H1 (cell line): ENCODE measurements at regions not wholly inside any gene's neighbourhood (a gene's known extent, or its start where the extent isn't known, plus 50 kb on each side); places are given as distances from the start of the nearest gene placed in this dataset.

Experiments
- CTCF ChIA-PET: fragments of 300-600 bp; sonication (Branson Sonifier 250); formaldehyde crosslinking; loops from one replicate; lab custom pipeline; 2021; ENCODE audit not compliant: partially characterized antibody; lab: Charles Lee
- POLR2A ChIA-PET: fragments of 300-600 bp; sonication (Branson Sonifier 250); formaldehyde crosslinking; loops from one replicate; lab custom pipeline; 2021; ENCODE audit warnings: inconsistent platforms; ENCODE audit not compliant: partially characterized antibody; lab: Charles Lee
- DNase-seq, 2 experiments: peaks; one replicate each; pipeline versions ENCODE4 v3.0.0 to v3.0.0-alpha.2; 2010 to 2022; ENCODE audit warnings: low spot score in 2 of 2, low read depth in 1 of 2, mixed read lengths in 1 of 2
- FAIRE-seq: peaks from 2 replicates; lab custom pipeline; 2011; peaks lifted over from hg19 to GRCh38; lab: Jason Lieb, UNC
- H2AFZ ChIP-seq: 2 replicates; pipeline ENCODE4 v1.8.1; 2012; ENCODE audit warnings: low read length, inconsistent platforms
- H2AK5ac ChIP-seq: 2 replicates; pipeline ENCODE4 v1.6.1; 2013; ENCODE audit warnings: low read depth, low read length
- H2BK120ac ChIP-seq: replicated peaks from 2 replicates; pipeline ENCODE3; 2013; ENCODE audit warnings: low read depth, low read length, inconsistent platforms
- H2BK12ac ChIP-seq: 2 replicates; pipeline ENCODE4 v1.6.1; 2013; ENCODE audit warnings: low read depth, low read length
- H2BK15ac ChIP-seq: 2 replicates; pipeline ENCODE4 v1.6.1; 2013; ENCODE audit warnings: low read length
- H2BK20ac ChIP-seq: 2 replicates; pipeline ENCODE4 v1.6.1; 2013; ENCODE audit warnings: low read length
- H2BK5ac ChIP-seq: 2 replicates; pipeline ENCODE4 v1.6.1; 2013; ENCODE audit warnings: low read depth, low read length
- H3K14ac ChIP-seq: 2 replicates; pipeline ENCODE4 v1.6.1; 2013; ENCODE audit warnings: inconsistent platforms; ENCODE audit not compliant: insufficient read length
- H3K18ac ChIP-seq: 2 replicates; pipeline ENCODE4 v1.6.1; 2013; ENCODE audit warnings: low read length; ENCODE audit errors: extremely low read depth
- H3K23ac ChIP-seq: 2 replicates; pipeline ENCODE4 v1.6.1; 2013; ENCODE audit warnings: inconsistent platforms; ENCODE audit not compliant: insufficient read length
- H3K23me2 ChIP-seq: 2 replicates; pipeline ENCODE4 v1.6.1; 2013; ENCODE audit warnings: low read depth, low read length
- H3K27ac ChIP-seq: 2 replicates; pipeline ENCODE4 v1.6.1; 2011; ENCODE audit warnings: low read depth, low read length, inconsistent platforms
- H3K27me3 ChIP-seq, 4 experiments: replicated peaks in 1 of 4; 1 replicate in 1 of 4; 2 replicates in 3 of 4; pipeline versions ENCODE4 v1.6.1 to v1.8.1; 2011 to 2013; ENCODE audit warnings: low read length in 3 of 4, mild to moderate bottlenecking in 3 of 4, inconsistent platforms in 2 of 4, mixed read lengths in 2 of 4, moderate library complexity in 1 of 4; ENCODE audit not compliant: control insufficient read depth in 3 of 4, insufficient read depth in 3 of 4; ENCODE audit errors: extremely low read depth in 1 of 4
- H3K36me3 ChIP-seq, 4 experiments: 2 replicates each; pipeline versions ENCODE4 v1.6.1 to v1.8.1; 2011 to 2013; ENCODE audit warnings: mild to moderate bottlenecking in 4 of 4, low read length in 3 of 4, moderate library complexity in 2 of 4, control low read depth in 1 of 4, inconsistent platforms in 1 of 4; ENCODE audit not compliant: insufficient read depth in 4 of 4, control insufficient read depth in 2 of 4
- H3K4ac ChIP-seq: replicated peaks from 2 replicates; pipeline ENCODE3; 2013; ENCODE audit warnings: low read length, low read depth, mixed read lengths, inconsistent platforms; ENCODE audit not compliant: insufficient read length
- H3K4me1 ChIP-seq, 4 experiments: replicated peaks in 1 of 4; 1 replicate in 1 of 4; 2 replicates in 3 of 4; pipeline versions ENCODE4 v1.6.1 to v1.8.1; 2011 to 2013; ENCODE audit warnings: low read length in 3 of 4, inconsistent platforms in 2 of 4, mixed read lengths in 1 of 4; ENCODE audit not compliant: insufficient read depth in 4 of 4, control insufficient read depth in 3 of 4
- H3K4me2 ChIP-seq, 2 experiments: 2 replicates each; pipeline versions ENCODE4 v1.6.1 to v1.8.1; 2011 to 2013; ENCODE audit warnings: low read depth in 2 of 2, low read length in 2 of 2, control low read depth in 1 of 2, inconsistent platforms in 1 of 2, mild to moderate bottlenecking in 1 of 2; ENCODE audit not compliant: insufficient read depth in 1 of 2
- H3K4me3 ChIP-seq, 4 experiments: fragments of 200-600, 300-600 bp in 1 of 4; sonication (generic), shearing (Covaris generic), sonication (Bioruptor Twin) in 1 of 4; 2 replicates each; pipeline versions ENCODE4 v1.5.1 to v1.8.1; 2011 to 2016; ENCODE audit warnings: low read length in 4 of 4, low read depth in 3 of 4, control low read depth in 2 of 4, inconsistent platforms in 2 of 4, mild to moderate bottlenecking in 2 of 4, mixed read lengths in 1 of 4, moderate library complexity in 1 of 4; ENCODE audit not compliant: insufficient read depth in 2 of 4; ENCODE audit errors: extremely low read depth in 1 of 4
- H3K56ac ChIP-seq: replicated peaks from 2 replicates; pipeline ENCODE3; 2013; ENCODE audit warnings: low read depth, mild to moderate bottlenecking, mixed read lengths, low read length, inconsistent platforms; ENCODE audit not compliant: insufficient read length
- H3K79me1 ChIP-seq: 2 replicates; pipeline ENCODE4 v1.6.1; 2013; ENCODE audit warnings: low read depth, low read length, control low read depth
- H3K79me2 ChIP-seq, 2 experiments: 2 replicates each; pipeline versions ENCODE4 v1.6.1 to v1.8.1; 2012 to 2013; ENCODE audit warnings: low read length in 2 of 2, mild to moderate bottlenecking in 2 of 2, inconsistent platforms in 1 of 2; ENCODE audit not compliant: insufficient read depth in 2 of 2, control insufficient read depth in 1 of 2
- H3K9ac ChIP-seq, 4 experiments: replicated peaks in 1 of 4; 1 replicate in 1 of 4; 2 replicates in 3 of 4; pipeline versions ENCODE4 v1.6.1 to v1.8.1; 2011 to 2013; ENCODE audit warnings: low read depth in 3 of 4, low read length in 3 of 4, control low read depth in 2 of 4, mild to moderate bottlenecking in 2 of 4, moderate library complexity in 2 of 4, inconsistent platforms in 1 of 4; ENCODE audit errors: extremely low read depth in 1 of 4
- H3K9me3 ChIP-seq, 2 experiments: 2 replicates each; pipeline versions ENCODE4 v1.6.1 to v1.8.1; 2012 to 2013; ENCODE audit warnings: mild to moderate bottlenecking in 2 of 2, moderate library complexity in 2 of 2, control low read depth in 1 of 2, inconsistent platforms in 1 of 2, low read depth in 1 of 2, low read length in 1 of 2, mixed read lengths in 1 of 2; ENCODE audit not compliant: insufficient read depth in 2 of 2
- H4K20me1 ChIP-seq, 2 experiments: replicated peaks in 1 of 2; 2 replicates each; pipeline versions ENCODE3 to v1.8.1; 2011 to 2013; ENCODE audit warnings: inconsistent platforms in 2 of 2, low read length in 2 of 2, mild to moderate bottlenecking in 1 of 2; ENCODE audit not compliant: insufficient read depth in 2 of 2, control insufficient read depth in 1 of 2
- H4K5ac ChIP-seq: 2 replicates; pipeline ENCODE4 v1.6.1; 2013; ENCODE audit warnings: low read length, low read depth, mixed read lengths, inconsistent platforms; ENCODE audit not compliant: insufficient read length
- H4K8ac ChIP-seq: 2 replicates; pipeline ENCODE4 v1.8.0; 2013; ENCODE audit warnings: mild to moderate bottlenecking, moderate library complexity, low read length, inconsistent platforms; ENCODE audit not compliant: insufficient read depth; ENCODE audit errors: extremely low read depth
- H4K91ac ChIP-seq: replicated peaks from 2 replicates; pipeline ENCODE3; 2013; ENCODE audit warnings: low read length, mixed read lengths, inconsistent platforms; ENCODE audit not compliant: insufficient read length
- SUZ12 ChIP-seq: fragments of 200-600 bp; sonication (generic); IDR thresholded peaks from 2 replicates; pipeline ENCODE4 v1.6.1; 2012; ENCODE audit warnings: mild to moderate bottlenecking, inconsistent platforms, low read length, moderate library complexity, mixed read lengths
- WGBS, 2 experiments: shearing (Covaris generic) in 1 of 2; methylation state at CpG; one replicate each; pipeline versions ENCODE4 v1.1.6 to v1.1.7; 2013 to 2015; ENCODE audit warnings: low lambda C conversion rate in 2 of 2, mixed read lengths in 2 of 2, inconsistent platforms in 1 of 2, low coverage in 1 of 2, missing lambda C conversion rate in 1 of 2; ENCODE audit not compliant: insufficient replicate concordance in 2 of 2, insufficient coverage in 1 of 2, insufficient read length in 1 of 2; ENCODE audit errors: extremely low coverage in 1 of 2, missing lambda C conversion rate in 1 of 2; 5-methylcytosine and 5-hydroxymethylcytosine counted together

GRCh38 chr18:74012954-74013630 lies 134.5 kb downstream of the FBXO15 start:
- H3K9me3 ChIP-seq: no peaks in the 10 kb centered on the region
- H2AK5ac ChIP-seq: no peak overlapping the region
- no peak overlapping the region for H3K4ac ChIP-seq
- H3K14ac ChIP-seq: no peak overlapping the region
- H2BK20ac ChIP-seq: no peak overlapping the region
- H3K4me3 ChIP-seq: no peak overlapping the region
- POLR2A ChIA-PET: no interaction called here
- no peak overlapping the region for H3K9ac ChIP-seq
- H3K23me2 ChIP-seq: no peaks in the 10 kb centered on the region
- no peak overlapping the region for H3K4me2 ChIP-seq
- no peak overlapping the region for H2BK120ac ChIP-seq
- no peaks in the 10 kb centered on the region for H3K79me2 ChIP-seq
- CTCF ChIA-PET: interaction anchor here (1.1 kb wide), 1 partner anchor 11 kb away, joined by 3 read pairs; no protein-coding TSS in a partner anchor
- H3K18ac ChIP-seq: no peak overlapping the region
- no peaks in the 10 kb centered on the region for H3K27me3 ChIP-seq
- H3K79me1 ChIP-seq: no peaks in the 10 kb centered on the region
- WGBS, 2 experiments: 94% methylated on average over 14 of the region's 14 CpGs; no CpG with 5 or more reads in 1 of the 2 experiments
- H4K91ac ChIP-seq: no peak overlapping the region
- no peak overlapping the region for H2BK12ac ChIP-seq
- H2BK15ac ChIP-seq: no peak overlapping the region
- H3K23ac ChIP-seq: no peak overlapping the region
- H4K20me1 ChIP-seq: no peaks in the 10 kb centered on the region
- FAIRE-seq (no peak), DNase-seq (no peak)
- no peak overlapping the region for H3K56ac ChIP-seq
- no peak overlapping the region for H4K5ac ChIP-seq
- H3K36me3 ChIP-seq: no peaks in the 10 kb centered on the region
- H3K27ac ChIP-seq: no peak overlapping the region
- no peak overlapping the region for H2BK5ac ChIP-seq
- no peaks in the 10 kb centered on the region; a peak in 1 of 7 replicates for H3K4me1 ChIP-seq
- no peak overlapping the region for H2AFZ ChIP-seq
- TF ChIP-seq SUZ12: no peak
- H4K8ac ChIP-seq: no peak overlapping the region
